GM19463 (cell line): ENCODE measurements at regions not wholly inside any gene's neighbourhood (a gene's known extent, or its start where the extent isn't known, plus 50 kb on each side); places are given as distances from the start of the nearest gene placed in this dataset.
A peak's percentile ranks its signal among the peaks of the same experiment; 100 is the strongest.

Experiments
- ATAC-seq: cut with Tn5 transposase; IDR thresholded peaks from one replicate; pipeline ENCODE4 v1.9.1; 2021; ENCODE audit warnings: mild to moderate bottlenecking, moderate library complexity; ENCODE audit not compliant: unreplicated experiment

- no peak for ATAC-seq
These were observed 139.7 kb upstream of the LRFN2 start for GRCh38 chr6:40726853-40727252.

- no peak for ATAC-seq
These were observed 138.2 kb upstream of the LRFN2 start for GRCh38 chr6:40725390-40725789.

GRCh38 chr6:40724886-40725285, 137.7 kb upstream of the LRFN2 start:
- no peak for ATAC-seq

- no peak for ATAC-seq
These were observed 136.8 kb upstream of the LRFN2 start for GRCh38 chr6:40723967-40724366.

GRCh38 chr6:40722553-40723258, 135.5 kb upstream of the LRFN2 start:
- ATAC-seq, result no peak

GRCh38 chr6:40722091-40722490, 134.9 kb upstream of the LRFN2 start:
- ATAC-seq, result no peak

- ATAC-seq, result no peak
These were observed 134.2 kb upstream of the LRFN2 start for GRCh38 chr6:40721271-40721952.

- ATAC-seq, result no peak
These were observed 133.2 kb upstream of the LRFN2 start for GRCh38 chr6:40720375-40720748.

- peak; percentile 74 for ATAC-seq
These were observed 132.7 kb upstream of the LRFN2 start for GRCh38 chr6:40719671-40720374.

- ATAC-seq, result no peak
These were observed 131.2 kb upstream of the LRFN2 start for GRCh38 chr6:40718401-40718800.

GRCh38 chr6:40717411-40718057, 130.4 kb upstream of the LRFN2 start:
- no peak for ATAC-seq

- ATAC-seq, result no peak
These were observed 128.6 kb upstream of the LRFN2 start for GRCh38 chr6:40715570-40716403.

GRCh38 chr6:40714576-40715564, 127.7 kb upstream of the LRFN2 start:
- no peak for ATAC-seq

- ATAC-seq, result no peak
These were observed 127.0 kb upstream of the LRFN2 start for GRCh38 chr6:40714143-40714542.

- ATAC-seq, result no peak
These were observed 126.0 kb upstream of the LRFN2 start for GRCh38 chr6:40713002-40713719.

GRCh38 chr6:40710626-40711330, 123.6 kb upstream of the LRFN2 start:
- ATAC-seq, result no peak

- ATAC-seq, result no peak
These were observed 120.9 kb upstream of the LRFN2 start for GRCh38 chr6:40708049-40708448.

GRCh38 chr6:40706178-40706577, 119.0 kb upstream of the LRFN2 start:
- ATAC-seq, result no peak
